PFSK-1 (cell line): ENCODE measurements at regions not wholly inside any gene's neighbourhood (a gene's known extent, or its start where the extent isn't known, plus 50 kb on each side); places are given as distances from the start of the nearest gene placed in this dataset.

Experiments
- FOXP2 ChIP-seq: optimal IDR thresholded peaks from 2 replicates; pipeline ENCODE3; 2011; ENCODE audit warnings: borderline replicate concordance, control low read depth, inconsistent platforms; ENCODE audit not compliant: insufficient read depth; ENCODE audit errors: extremely low read length, extremely low read depth
- POLR2AphosphoS5 ChIP-seq: IDR thresholded peaks from 2 replicates; pipeline ENCODE4 v1.6.1; 2012; ENCODE audit warnings: low read depth, mild to moderate bottlenecking, control low read depth, low read length, moderate library complexity
- SIN3A ChIP-seq: IDR thresholded peaks from 2 replicates; pipeline ENCODE4 v1.6.1; 2012; ENCODE audit warnings: mild to moderate bottlenecking, low read length, moderate library complexity, borderline replicate concordance; ENCODE audit not compliant: insufficient read depth
- TAF1 ChIP-seq: IDR thresholded peaks from 2 replicates; pipeline ENCODE4 v1.6.1; 2012; ENCODE audit warnings: low read length, control low read depth, borderline replicate concordance; ENCODE audit not compliant: insufficient read depth
- TF ChIP-seq, protein P1 (sequence below), 2 experiments: IDR thresholded peaks; 2 replicates each; pipeline versions ENCODE4 v1.6.1 to v1.8.0; 2011 to 2012; ENCODE audit warnings: low read depth in 2 of 2, low read length in 2 of 2, control low read depth in 1 of 2, inconsistent platforms in 1 of 2, mild to moderate bottlenecking in 1 of 2, moderate library complexity in 1 of 2; ENCODE audit not compliant: insufficient read depth in 1 of 2

GRCh38 chr10:4633776-4634175 lies 192.2 kb upstream of the AKR1E2 start:
- TF ChIP-seq SIN3A, result no peak
- no peak for TF ChIP-seq POLR2AphosphoS5
- no peak for TF ChIP-seq TAF1
- TF ChIP-seq, protein P1, sequence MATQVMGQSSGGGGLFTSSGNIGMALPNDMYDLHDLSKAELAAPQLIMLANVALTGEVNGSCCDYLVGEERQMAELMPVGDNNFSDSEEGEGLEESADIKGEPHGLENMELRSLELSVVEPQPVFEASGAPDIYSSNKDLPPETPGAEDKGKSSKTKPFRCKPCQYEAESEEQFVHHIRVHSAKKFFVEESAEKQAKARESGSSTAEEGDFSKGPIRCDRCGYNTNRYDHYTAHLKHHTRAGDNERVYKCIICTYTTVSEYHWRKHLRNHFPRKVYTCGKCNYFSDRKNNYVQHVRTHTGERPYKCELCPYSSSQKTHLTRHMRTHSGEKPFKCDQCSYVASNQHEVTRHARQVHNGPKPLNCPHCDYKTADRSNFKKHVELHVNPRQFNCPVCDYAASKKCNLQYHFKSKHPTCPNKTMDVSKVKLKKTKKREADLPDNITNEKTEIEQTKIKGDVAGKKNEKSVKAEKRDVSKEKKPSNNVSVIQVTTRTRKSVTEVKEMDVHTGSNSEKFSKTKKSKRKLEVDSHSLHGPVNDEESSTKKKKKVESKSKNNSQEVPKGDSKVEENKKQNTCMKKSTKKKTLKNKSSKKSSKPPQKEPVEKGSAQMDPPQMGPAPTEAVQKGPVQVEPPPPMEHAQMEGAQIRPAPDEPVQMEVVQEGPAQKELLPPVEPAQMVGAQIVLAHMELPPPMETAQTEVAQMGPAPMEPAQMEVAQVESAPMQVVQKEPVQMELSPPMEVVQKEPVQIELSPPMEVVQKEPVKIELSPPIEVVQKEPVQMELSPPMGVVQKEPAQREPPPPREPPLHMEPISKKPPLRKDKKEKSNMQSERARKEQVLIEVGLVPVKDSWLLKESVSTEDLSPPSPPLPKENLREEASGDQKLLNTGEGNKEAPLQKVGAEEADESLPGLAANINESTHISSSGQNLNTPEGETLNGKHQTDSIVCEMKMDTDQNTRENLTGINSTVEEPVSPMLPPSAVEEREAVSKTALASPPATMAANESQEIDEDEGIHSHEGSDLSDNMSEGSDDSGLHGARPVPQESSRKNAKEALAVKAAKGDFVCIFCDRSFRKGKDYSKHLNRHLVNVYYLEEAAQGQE (IDR thresholded peaks at IDR 0.05; ENCODE audit: insufficient read depth in 1 of 2, low read depth in 2 of 2, low read length in 2 of 2), result no peak
- TF ChIP-seq FOXP2, result no peak
